Omental fat pad (tissue), 3 donors: ENCODE measurements at regions not wholly inside any gene's neighbourhood (a gene's known extent, or its start where the extent isn't known, plus 50 kb on each side); places are given as distances from the start of the nearest gene placed in this dataset.

Source experiments
- ATAC-seq: fragments of 150-250 bp; one replicate; pipeline ENCODE4 v1.9.1; 2016; ENCODE audit warnings: mild to moderate bottlenecking, moderate library complexity; ENCODE audit not compliant: low FRiP score
- DNase-seq: peaks from one replicate; pipeline ENCODE4 v3.0.0-alpha.2; 2019; ENCODE audit warnings: low spot score
- CTCF ChIP-seq, 3 donors: fragments of 450-650 bp; IDR thresholded peaks; one replicate each; pipeline ENCODE4 v1.5.1; 2016 to 2017; ENCODE audit warnings: antibody characterized with exemption in 3 of 3, mild to moderate bottlenecking in 3 of 3, moderate library complexity in 2 of 3

DNA sequence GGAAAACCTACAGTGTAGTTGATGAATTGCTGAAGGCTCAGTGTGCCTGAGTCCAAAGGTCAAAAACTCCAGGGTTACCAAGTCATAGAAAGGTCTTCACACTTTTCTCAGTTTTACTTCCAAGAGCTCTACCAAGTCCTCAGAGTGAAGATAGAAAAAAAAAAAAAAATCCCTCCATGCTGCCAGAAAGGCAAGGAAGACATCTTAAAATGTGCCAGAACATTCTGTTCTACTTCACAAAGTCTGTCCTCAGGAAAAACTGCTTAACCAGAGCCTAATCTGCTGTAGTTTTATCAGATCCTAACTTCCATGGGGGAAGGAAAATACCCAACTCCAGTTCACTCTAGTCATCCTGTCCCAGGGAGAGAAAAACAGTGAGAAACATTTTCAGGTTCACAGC is 175.6 kb upstream of the CDH11 start:
- ATAC-seq (no peak), DNase-seq (no peak)

GRCh38 chr16:65295527-65295926 is 173.7 kb upstream of the CDH11 start:
- no peak for ATAC-seq
- no peak for TF ChIP-seq CTCF (IDR thresholded peaks at IDR 0.05)
- no peak for DNase-seq

More for the DNA sequence above, 175.6 kb upstream of the CDH11 start:
- TF ChIP-seq CTCF (IDR thresholded peaks at IDR 0.05) = no peak

DNA sequence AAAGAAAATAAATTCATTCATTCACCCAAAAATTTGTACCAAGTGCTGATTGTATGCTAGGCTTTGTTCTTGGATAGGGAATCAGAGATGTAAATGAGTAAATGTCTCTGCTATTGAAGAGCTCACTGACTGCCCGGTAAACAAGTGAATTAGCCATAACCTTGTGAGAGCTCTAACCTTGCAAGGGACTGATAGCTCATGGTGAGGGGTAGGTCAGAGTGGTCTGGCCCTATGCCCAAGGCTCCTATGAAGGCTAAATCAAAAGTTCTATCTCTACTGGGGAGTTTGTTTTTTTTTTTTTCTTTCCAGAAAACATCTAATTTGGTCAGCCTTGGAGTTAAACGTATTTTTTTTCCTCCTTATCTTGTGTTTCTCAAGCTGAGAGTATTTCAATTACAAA is 172.8 kb upstream of the CDH11 start:
- no peak for DNase-seq
- no peak for ATAC-seq
- TF ChIP-seq CTCF (IDR thresholded peaks at IDR 0.05) = no peak

GRCh38 chr16:65294165-65294564 is 172.3 kb upstream of the CDH11 start:
- no peak for TF ChIP-seq CTCF (IDR thresholded peaks at IDR 0.05)
- ATAC-seq = no peak
- no peak for DNase-seq

DNA sequence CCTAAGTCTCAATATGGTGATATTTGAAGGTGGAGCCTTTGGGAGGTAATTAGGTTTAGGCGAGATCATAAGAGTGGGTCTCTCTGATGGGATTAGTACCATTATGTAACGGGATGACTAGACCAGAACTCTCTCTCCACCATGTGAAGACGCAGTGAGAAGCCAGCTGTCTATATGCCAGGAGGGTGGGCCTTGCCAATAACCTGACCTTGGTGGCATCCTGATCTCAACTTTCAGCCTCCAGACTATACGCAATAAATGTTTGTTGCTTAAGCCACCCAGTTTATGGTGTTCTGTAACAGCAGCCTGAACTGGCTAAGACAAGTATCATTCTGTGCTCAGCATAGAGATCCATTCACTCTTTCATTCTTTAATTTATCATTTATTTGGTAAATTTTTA is 167.2 kb upstream of the CDH11 start:
- ATAC-seq = no peak
- DNase-seq = no peak
- no peak for TF ChIP-seq CTCF (IDR thresholded peaks at IDR 0.05)

DNA sequence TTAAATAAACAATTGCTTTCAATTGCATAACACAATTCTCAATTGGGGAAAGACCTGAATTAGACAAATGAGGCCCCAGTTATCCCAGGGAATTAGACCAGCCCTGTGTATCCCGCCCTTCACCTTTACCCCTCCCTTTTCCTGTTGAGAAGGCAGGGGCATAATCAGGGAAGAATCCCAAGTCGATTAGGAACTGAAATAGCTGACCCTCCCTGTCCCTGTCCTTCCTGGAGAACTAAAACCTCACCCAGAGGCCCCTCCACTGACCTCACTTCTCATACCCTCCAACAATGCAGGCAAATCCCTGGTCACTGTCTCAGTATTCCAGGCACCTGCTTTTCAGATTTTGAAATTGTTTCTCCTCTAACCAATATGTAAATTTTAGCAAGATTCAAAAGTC is 165.4 kb upstream of the CDH11 start:
- no peak for TF ChIP-seq CTCF (IDR thresholded peaks at IDR 0.05)
- ATAC-seq = no peak
- no peak for DNase-seq

DNA sequence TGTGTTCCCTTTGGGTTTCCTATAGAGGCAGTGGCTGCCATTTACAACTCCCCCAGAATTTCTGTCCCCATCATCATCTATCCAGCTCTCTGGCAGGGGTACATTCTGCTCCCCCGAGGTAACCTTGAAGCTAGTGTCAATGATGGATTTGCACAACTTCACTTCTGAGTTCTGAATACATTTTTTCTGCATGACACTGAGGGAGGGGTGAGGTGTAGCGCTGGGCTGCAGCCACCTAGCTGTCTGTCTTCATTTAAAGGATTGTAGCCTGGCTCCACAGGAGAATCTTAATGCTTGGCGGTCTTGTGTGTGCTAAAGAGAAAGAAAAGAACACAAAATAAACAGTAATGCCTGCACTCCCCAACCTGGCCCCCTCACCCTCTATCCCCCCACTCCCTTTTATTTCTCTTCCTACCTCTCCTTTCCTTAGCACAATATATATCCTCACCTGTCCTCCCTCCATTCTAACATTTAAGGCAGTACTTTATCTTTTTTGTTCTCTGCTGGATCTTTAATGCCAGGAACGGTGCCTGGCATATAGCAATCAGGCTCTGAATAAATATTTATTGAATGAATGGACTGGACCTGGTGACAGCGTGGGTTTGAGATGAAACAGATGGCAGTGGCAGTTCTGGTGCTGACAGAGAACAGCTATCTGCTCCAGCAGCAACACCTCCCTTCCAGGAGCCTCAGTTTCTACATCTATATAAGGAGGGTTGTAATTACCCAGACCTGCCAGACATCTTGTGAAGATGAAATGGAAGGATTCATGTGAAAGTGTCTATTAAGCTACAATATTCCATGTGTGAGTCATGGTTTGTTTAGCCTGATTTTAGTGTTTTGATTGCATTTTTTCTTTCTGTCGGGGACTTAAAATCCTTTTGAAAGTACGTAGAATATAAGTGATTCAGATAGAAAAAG is 163.5 kb upstream of the CDH11 start:
- no peak for DNase-seq
- no peak for ATAC-seq
- no peak for TF ChIP-seq CTCF (IDR thresholded peaks at IDR 0.05)
